Fibroblast of villous mesenchyme (primary cell): ENCODE measurements at regions not wholly inside any gene's neighbourhood (a gene's known extent, or its start where the extent isn't known, plus 50 kb on each side); places are given as distances from the start of the nearest gene placed in this dataset.
"Not testable (repeated sequence)": the region's sequence is repeated elsewhere in the genome, so short reads cannot be mapped to it uniquely, and the experiment has no call there.

Source experiments
- DNase-seq: peaks from one replicate; pipeline ENCODE4 v3.0.0-alpha.2; 2010; ENCODE audit warnings: low read depth
- H3K4me3 ChIP-seq: 2 replicates; pipeline ENCODE4 v1.5.1; 2011; ENCODE audit warnings: low read depth, mild to moderate bottlenecking, low read length
- CTCF ChIP-seq: IDR thresholded peaks from 2 replicates; pipeline ENCODE4 v1.5.1; 2012; ENCODE audit warnings: low read depth, mild to moderate bottlenecking, low read length; ENCODE audit not compliant: insufficient read depth

- H3K4me3 ChIP-seq = no peak overlapping the region
- no peak for TF ChIP-seq CTCF
- no peak for DNase-seq
Measured at GRCh38 chr20:52031206-52031562, 160.4 kb downstream of the ZFP64 start.

DNA sequence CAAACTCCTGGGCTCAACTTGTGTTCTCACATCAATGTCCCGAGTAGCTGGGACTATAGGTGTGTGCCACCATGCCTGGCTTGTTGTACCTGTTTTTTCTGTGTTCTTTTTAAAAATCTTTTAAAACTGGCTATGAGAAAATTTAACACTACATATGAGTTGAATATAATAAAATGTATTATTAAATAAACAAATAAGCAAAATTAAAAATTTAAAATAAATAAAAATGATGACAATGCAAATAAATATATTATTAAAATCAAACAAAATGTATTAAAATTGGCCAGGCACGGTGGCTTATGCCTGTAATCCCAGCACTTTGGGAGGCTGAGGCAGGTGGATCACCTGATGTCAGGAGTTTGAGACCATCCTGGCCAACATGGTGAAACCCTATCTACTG, 162.4 kb downstream of the ZFP64 start:
- not testable (repeated sequence) for DNase-seq, H3K4me3 ChIP-seq

- no peak overlapping the region for H3K4me3 ChIP-seq
- TF ChIP-seq CTCF = no peak
- peak; percentile 50 for DNase-seq
Measured at GRCh38 chr20:52025938-52026337, 165.6 kb downstream of the ZFP64 start.

DNA sequence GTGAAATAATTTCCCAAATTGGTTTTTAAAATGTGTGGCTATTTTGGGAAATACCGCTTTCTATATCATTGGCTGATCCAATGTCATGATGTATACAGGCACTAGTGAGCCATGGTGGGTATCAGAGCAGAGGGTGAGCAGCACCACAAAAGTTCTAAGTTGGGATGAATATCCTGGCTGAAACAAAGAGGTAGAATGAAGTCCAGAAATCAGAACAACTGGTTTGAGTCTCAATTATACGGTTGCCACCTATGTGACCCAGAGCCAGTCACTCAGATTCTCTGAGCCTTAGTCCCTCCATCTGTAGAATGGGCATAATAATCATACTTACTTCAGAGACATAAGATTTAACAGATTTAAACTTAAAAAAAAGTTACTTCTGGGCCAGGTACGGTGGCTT, 172.3 kb downstream of the ZFP64 start:
- no peak overlapping the region for H3K4me3 ChIP-seq
- TF ChIP-seq CTCF = no peak
- no peak for DNase-seq

DNA sequence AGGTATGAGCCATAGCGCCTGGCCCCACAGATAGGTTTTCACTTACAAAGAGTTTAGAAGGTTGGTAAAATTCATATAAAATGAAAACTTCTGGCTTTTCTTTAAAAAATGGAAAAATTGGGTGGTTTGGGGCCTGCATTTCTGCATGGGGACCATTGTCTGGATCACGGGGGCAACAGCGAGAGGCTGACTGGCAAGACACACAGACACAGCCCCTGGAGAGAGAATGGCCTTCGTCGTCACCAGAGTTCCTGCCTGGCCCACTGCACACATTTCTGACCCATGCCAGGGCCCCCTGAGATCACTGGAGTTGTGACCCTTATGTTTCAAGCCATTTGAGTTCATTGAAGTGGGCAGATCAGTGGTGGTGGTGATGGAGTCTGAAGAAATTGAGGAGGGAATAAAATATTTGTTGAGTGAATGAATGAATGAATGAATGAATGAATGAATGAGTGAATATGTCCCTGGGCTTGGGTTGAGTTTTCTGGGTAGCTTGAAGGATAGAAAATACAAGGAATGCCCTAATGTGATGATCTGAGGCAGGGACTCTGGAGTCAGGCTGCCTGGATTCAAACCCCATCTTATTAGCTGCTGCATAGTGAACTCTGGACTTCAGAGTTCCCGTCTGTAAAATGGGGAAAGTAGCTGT, 173.8 kb downstream of the ZFP64 start:
- DNase-seq = no peak
- H3K4me3 ChIP-seq = no peak overlapping the region
- no peak for TF ChIP-seq CTCF

DNA sequence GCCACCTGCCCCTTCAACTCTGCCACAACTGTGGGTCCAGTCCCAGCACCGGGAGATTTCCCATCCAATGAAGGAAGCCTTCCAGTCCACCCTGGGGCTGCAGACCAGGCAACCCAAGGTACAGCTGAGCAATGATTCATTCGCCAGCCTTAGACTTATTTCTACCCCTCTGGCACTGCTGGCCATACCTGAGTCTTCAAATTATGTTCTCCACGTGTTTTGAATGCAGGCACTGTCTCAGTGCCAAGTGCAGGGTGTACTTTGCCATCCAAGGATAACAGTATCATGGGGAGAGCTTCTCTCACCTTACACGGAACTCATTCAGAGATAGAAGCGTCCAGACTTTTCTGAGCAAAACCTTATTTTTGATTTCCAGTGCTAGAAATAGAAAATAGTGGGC, 175.6 kb downstream of the ZFP64 start:
- TF ChIP-seq CTCF = no peak
- no peak for DNase-seq
- no peak overlapping the region for H3K4me3 ChIP-seq

DNA sequence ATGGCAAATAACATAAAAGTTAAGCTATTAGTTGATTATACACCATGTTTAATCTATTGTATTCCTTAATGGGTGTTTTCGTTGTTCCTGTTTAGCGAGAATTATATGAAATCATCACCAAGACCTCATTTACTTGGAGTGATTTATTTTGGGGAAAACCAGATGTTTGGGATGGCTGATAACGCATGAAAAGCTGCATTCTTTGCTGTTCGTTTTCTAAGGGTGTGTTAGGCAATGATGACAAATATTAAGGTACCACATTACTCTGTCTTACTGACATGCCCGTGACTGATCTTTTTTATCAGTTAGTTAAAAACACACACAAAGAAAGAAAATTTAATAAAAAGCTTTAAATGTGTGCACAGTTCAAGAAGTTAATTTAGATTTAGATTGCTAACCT, 176.4 kb downstream of the ZFP64 start:
- no peak for TF ChIP-seq CTCF
- no peak for DNase-seq
- no peak overlapping the region for H3K4me3 ChIP-seq
